NCI-H2107 treated with DMSO at 0.1 percent for 48 hours (cell line): ENCODE measurements at regions not wholly inside any gene's neighbourhood (a gene's known extent, or its start where the extent isn't known, plus 50 kb on each side); places are given as distances from the start of the nearest gene placed in this dataset.

Experiments used
- DNase-seq: peaks from one replicate; lab custom pipeline; 2025; ENCODE audit not compliant: unreplicated experiment; lab: John Stamatoyannopoulos, UW

- peak; percentile 70 for DNase-seq
Measured at GRCh38 chr1:181423301-181423918, 59.9 kb upstream of the CACNA1E start.

GRCh38 chr1:181424786-181425403 is 58.4 kb upstream of the CACNA1E start:
- DNase-seq, result peak; percentile 88

GRCh38 chr1:181425566-181425965 is 57.8 kb upstream of the CACNA1E start:
- no peak for DNase-seq

- no peak for DNase-seq
Measured at GRCh38 chr1:181429462-181429861, 53.9 kb upstream of the CACNA1E start.

GRCh38 chr1:181430015-181430885 is 53.1 kb upstream of the CACNA1E start:
- DNase-seq, result no peak
